Glomerular visceral epithelial cell (primary cell): ENCODE measurements at regions not wholly inside any gene's neighbourhood (a gene's known extent, or its start where the extent isn't known, plus 50 kb on each side); places are given as distances from the start of the nearest gene placed in this dataset.
"Not testable (repeated sequence)": the region's sequence is repeated elsewhere in the genome, so short reads cannot be mapped to it uniquely, and the experiment has no call there.

Source experiments
- DNase-seq: peaks from one replicate; pipeline ENCODE4 v3.0.0-alpha.2; 2016; ENCODE audit errors: extremely low spot score

- no peak for DNase-seq
Observed at GRCh38 chr2:239832490-239833268, 192.5 kb downstream of the NDUFA10 start.

- no peak for DNase-seq
Observed at GRCh38 chr2:239831861-239832489, 193.2 kb downstream of the NDUFA10 start.

GRCh38 chr2:239831001-239831731 lies 194.0 kb downstream of the NDUFA10 start:
- DNase-seq: no peak

- no peak for DNase-seq
Observed at GRCh38 chr2:239830121-239831000, 194.8 kb downstream of the NDUFA10 start.

GRCh38 chr2:239829326-239829725 lies 195.8 kb downstream of the NDUFA10 start:
- no peak for DNase-seq

- not testable (repeated sequence) for DNase-seq
Observed at GRCh38 chr2:239828973-239829275, 196.2 kb downstream of the NDUFA10 start.

- DNase-seq: no peak
Observed at GRCh38 chr2:239828192-239828972, 196.8 kb downstream of the NDUFA10 start.

- DNase-seq: no peak
Observed at GRCh38 chr2:239827523-239827890, 197.6 kb downstream of the NDUFA10 start.

GRCh38 chr2:239826786-239827522 lies 198.2 kb downstream of the NDUFA10 start:
- DNase-seq: no peak

- no peak for DNase-seq
Observed at GRCh38 chr2:239826376-239826775, 198.8 kb downstream of the NDUFA10 start.

GRCh38 chr2:239825705-239825979 lies 199.5 kb downstream of the NDUFA10 start:
- no peak for DNase-seq

- DNase-seq: no peak
Observed at GRCh38 chr2:239824866-239825704, 200.1 kb downstream of the NDUFA10 start.

GRCh38 chr2:239824046-239824694 lies 201.0 kb downstream of the NDUFA10 start:
- no peak for DNase-seq

- no peak for DNase-seq
Observed at GRCh38 chr2:239822146-239822831, 202.9 kb downstream of the NDUFA10 start.

GRCh38 chr2:239821694-239822075 lies 203.5 kb downstream of the NDUFA10 start:
- DNase-seq: no peak

GRCh38 chr2:239820836-239821693 lies 204.1 kb downstream of the NDUFA10 start:
- no peak for DNase-seq

GRCh38 chr2:239819974-239820555 lies 205.1 kb downstream of the NDUFA10 start:
- no peak for DNase-seq
